GM19372 (cell line): ENCODE measurements at regions not wholly inside any gene's neighbourhood (a gene's known extent, or its start where the extent isn't known, plus 50 kb on each side); places are given as distances from the start of the nearest gene placed in this dataset.

Experiments
- ATAC-seq: cut with Tn5 transposase; IDR thresholded peaks from one replicate; pipeline ENCODE4 v1.9.1; 2021; ENCODE audit warnings: mild to moderate bottlenecking, low read depth, moderate library complexity; ENCODE audit not compliant: unreplicated experiment

- no peak for ATAC-seq
Observed at GRCh38 chr11:10622108-10622507, 53.6 kb upstream of the LYVE1 start.

GRCh38 chr11:10619131-10619680 is 50.7 kb upstream of the LYVE1 start:
- ATAC-seq = no peak

- ATAC-seq = no peak
Observed at GRCh38 chr11:10618490-10618889, 50.0 kb upstream of the LYVE1 start.
